GDM1 (cell line): ENCODE measurements at regions not wholly inside any gene's neighbourhood (a gene's known extent, or its start where the extent isn't known, plus 50 kb on each side); places are given as distances from the start of the nearest gene placed in this dataset.
"Not testable (repeated sequence)": the region's sequence is repeated elsewhere in the genome, so short reads cannot be mapped to it uniquely, and the experiment has no call there.

Experiments
- DNase-seq: peaks from one replicate; lab custom pipeline; 2025; lab: John Stamatoyannopoulos, UW

- DNase-seq: no peak
Observed at GRCh38 chrX:147468600-147468999, 443.1 kb upstream of the FMR1 start.

- DNase-seq: peak; percentile 13
Observed at GRCh38 chrX:147476008-147476407, 435.7 kb upstream of the FMR1 start.

- no peak for DNase-seq
Observed at GRCh38 chrX:147478899-147479298, 432.8 kb upstream of the FMR1 start.

- DNase-seq: no peak
Observed at GRCh38 chrX:147485207-147485606, 426.5 kb upstream of the FMR1 start.

- DNase-seq: no peak
Observed at GRCh38 chrX:147494365-147494764, 417.4 kb upstream of the FMR1 start.

- DNase-seq: no peak
Observed at GRCh38 chrX:147498796-147499195, 412.9 kb upstream of the FMR1 start.

- no peak for DNase-seq
Observed at GRCh38 chrX:147522981-147523380, 388.7 kb upstream of the FMR1 start.

GRCh38 chrX:147533426-147533825, 378.3 kb upstream of the FMR1 start:
- DNase-seq: no peak

GRCh38 chrX:147537172-147537571, 374.5 kb upstream of the FMR1 start:
- DNase-seq: no peak

- not testable (repeated sequence) for DNase-seq
Observed at GRCh38 chrX:147548023-147548422, 363.7 kb upstream of the FMR1 start.

- peak; percentile 20 for DNase-seq
Observed at GRCh38 chrX:147550217-147550616, 361.5 kb upstream of the FMR1 start.

GRCh38 chrX:147559191-147559590, 352.5 kb upstream of the FMR1 start:
- no peak for DNase-seq

GRCh38 chrX:147565237-147565636, 346.5 kb upstream of the FMR1 start:
- no peak for DNase-seq

GRCh38 chrX:147570483-147570882, 341.2 kb upstream of the FMR1 start:
- DNase-seq: no peak

GRCh38 chrX:147573266-147573665, 338.5 kb upstream of the FMR1 start:
- DNase-seq: no peak

- DNase-seq: no peak
Observed at GRCh38 chrX:147602176-147602696, 309.5 kb upstream of the FMR1 start.

GRCh38 chrX:147626605-147627004, 285.1 kb upstream of the FMR1 start:
- no peak for DNase-seq

- DNase-seq: no peak
Observed at GRCh38 chrX:147635186-147635585, 276.5 kb upstream of the FMR1 start.

GRCh38 chrX:147637190-147637589, 274.5 kb upstream of the FMR1 start:
- DNase-seq: no peak

- no peak for DNase-seq
Observed at GRCh38 chrX:147646949-147647723, 264.6 kb upstream of the FMR1 start.

GRCh38 chrX:147675819-147676218, 235.9 kb upstream of the FMR1 start:
- DNase-seq: no peak

GRCh38 chrX:147679356-147680005, 232.2 kb upstream of the FMR1 start:
- no peak for DNase-seq

- DNase-seq: no peak
Observed at GRCh38 chrX:147680251-147680650, 231.5 kb upstream of the FMR1 start.
